Ovary (tissue), 7 donors: ENCODE measurements at regions not wholly inside any gene's neighbourhood (a gene's known extent, or its start where the extent isn't known, plus 50 kb on each side); places are given as distances from the start of the nearest gene placed in this dataset.

Experiments used
- DNase-seq, 5 donors: peaks; one replicate each; pipeline ENCODE4 v3.0.0-alpha.2; 2019 to 2020
- H3K27ac ChIP-seq, 2 donors: fragments of 200-600 bp; one replicate each; pipeline versions ENCODE4 v1.5.1 to v1.8.0; 2019 to 2022
- H3K27me3 ChIP-seq: fragments of 200-600 bp; one replicate; pipeline ENCODE4 v1.8.0; 2022
- H3K36me3 ChIP-seq: fragments of 200-600 bp; sonication (generic); one replicate; pipeline ENCODE4 v1.5.1; 2019
- H3K4me1 ChIP-seq: one replicate; pipeline ENCODE4 v1.8.1; 2013; ENCODE audit warnings: mild to moderate bottlenecking, moderate library complexity; ENCODE audit not compliant: insufficient read depth
- H3K4me3 ChIP-seq: fragments of 200-600 bp; sonication (generic); one replicate; pipeline ENCODE4 v1.5.1; 2017
- H3K9me3 ChIP-seq, 2 donors: fragments of 200-600 bp in 1 of 2; sonication (generic) in 1 of 2; one replicate each; pipeline versions ENCODE4 v1.5.1 to v1.8.1; 2013 to 2019; ENCODE audit warnings: mild to moderate bottlenecking in 1 of 2, moderate library complexity in 1 of 2
- CTCF ChIP-seq, 3 donors: fragments of 450-650 bp in 2 of 3; fragments of 200-600 bp in 1 of 3; IDR thresholded peaks; one replicate each; pipeline versions ENCODE4 v1.5.1 to v1.8.0; 2016 to 2022; ENCODE audit warnings: antibody characterized with exemption in 3 of 3, mild to moderate bottlenecking in 1 of 3
- EP300 ChIP-seq: sonication (generic); formaldehyde crosslinking; IDR thresholded peaks from one replicate; pipeline ENCODE4 v1.6.1; 2017; ENCODE audit warnings: antibody characterized with exemption
- POLR2A ChIP-seq: fragments of 450-650 bp; IDR thresholded peaks from one replicate; pipeline ENCODE4 v1.6.1; 2017; ENCODE audit warnings: antibody characterized with exemption, mild to moderate bottlenecking, moderate library complexity
- WGBS, 3 donors: extraction: QIAGEN DNeasy Blood & Tissue Kit in 1 of 3; methylation state at CpG; one replicate each; pipeline versions ENCODE4 v1.1.5 to v1.1.7; 2013 to 2017; 5-methylcytosine and 5-hydroxymethylcytosine counted together
- intact Hi-C, 4 donors: fragments of 100-400 bp; cut with DNase I; formaldehyde crosslinking; loops; one replicate each; pipeline versions ENCODE4 v1.11.0 to v1.15.1; 2022 to 2023
- donor health status: DM: no; HTN: no; CAD: no; lungs with moderate emphysema.
- donor health status: DM: no; HTN: no; CAD: no.
- donor health status: Bipolar disorder and iron deficiency.
- donor health status: DM: no; HTN: no; CAD: no.
- donor health status: DM: yes; HTN: yes; CAD: no.

GRCh38 chr10:121051171-121051570 lies 200.0 kb downstream of the WDR11 start:
- Histone ChIP-seq H3K9me3 (no peaks in the 10 kb centered on the region), H3K4me1 (no peaks in the 10 kb centered on the region), H3K4me3 (no peak overlapping the region), H3K36me3 (no peaks in the 10 kb centered on the region), H3K27me3 (no peaks in the 10 kb centered on the region), H3K27ac (no peak overlapping the region)
- WGBS, 3 donors = 81 to 93% (median 84%) methylated on average over 3 of the region's 3 CpGs
- intact Hi-C loops = no loop called here
- no peak for DNase-seq
- no peak for TF ChIP-seq EP300
- TF ChIP-seq POLR2A = no peak
- no peak for TF ChIP-seq CTCF (IDR thresholded peaks at IDR 0.05)

DNA sequence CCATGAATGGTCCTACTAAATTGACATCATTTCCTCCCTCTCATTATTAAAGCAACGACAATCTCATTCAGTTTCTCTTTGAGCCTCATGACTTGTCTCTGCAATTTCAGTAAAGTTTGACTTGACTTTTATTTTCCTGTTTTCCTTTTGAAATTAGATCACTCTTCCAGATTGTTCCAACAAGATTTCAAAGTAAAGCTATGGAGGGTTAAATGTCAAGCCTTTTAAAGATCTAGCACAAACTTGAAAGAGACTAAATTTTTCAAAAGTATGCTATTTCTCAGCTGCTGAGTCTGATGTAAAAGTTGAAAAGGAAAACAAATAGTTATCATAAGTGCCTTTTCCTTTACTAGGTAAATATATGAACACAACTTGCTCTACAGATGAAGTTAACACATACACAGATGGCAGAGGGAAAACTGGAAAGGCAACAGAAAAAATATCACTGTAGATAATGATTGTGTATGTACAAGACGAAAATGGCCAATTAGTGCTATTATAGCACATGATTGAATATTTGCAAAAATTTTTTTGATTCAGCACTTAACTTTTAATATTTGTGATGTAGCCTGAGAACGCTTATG lies 200.6 kb downstream of the WDR11 start:
- no peaks in the 10 kb centered on the region for H3K4me1 ChIP-seq
- WGBS, 3 donors = 49 to 63% (median 59%) methylated on average over 3 of the region's 3 CpGs
- no peak for DNase-seq
- H3K36me3 ChIP-seq = no peaks in the 10 kb centered on the region
- no peaks in the 10 kb centered on the region for H3K27me3 ChIP-seq
- TF ChIP-seq EP300 (no peak), POLR2A (no peak), CTCF (IDR thresholded peaks at IDR 0.05) (no peak)
- H3K4me3 ChIP-seq = no peak overlapping the region
- intact Hi-C loops = no loop called here
- H3K27ac ChIP-seq = no peak overlapping the region
- H3K9me3 ChIP-seq = no peaks in the 10 kb centered on the region

DNA sequence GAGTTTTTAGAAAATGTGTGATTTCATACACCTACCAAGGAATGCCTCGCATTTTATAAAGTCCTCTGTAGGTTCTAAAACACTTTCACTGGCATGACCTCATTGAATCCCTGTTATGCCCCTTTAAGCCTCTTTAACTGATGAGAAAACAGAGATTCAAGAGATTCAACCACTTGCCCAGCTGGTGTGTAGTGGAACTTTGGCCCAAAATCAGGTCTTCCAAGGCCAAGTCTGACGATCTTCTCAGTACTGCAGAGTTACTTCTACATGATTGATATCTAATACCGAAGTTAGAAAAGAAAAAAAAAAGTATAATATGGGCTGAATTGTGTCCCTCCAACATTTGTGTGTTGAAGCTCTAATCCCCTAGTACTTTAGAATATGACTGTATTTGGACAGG lies 202.0 kb downstream of the WDR11 start:
- Histone ChIP-seq H3K27ac (no peak overlapping the region), H3K36me3 (no peaks in the 10 kb centered on the region), H3K9me3 (no peaks in the 10 kb centered on the region), H3K27me3 (no peaks in the 10 kb centered on the region), H3K4me3 (no peak overlapping the region), H3K4me1 (no peaks in the 10 kb centered on the region)
- WGBS, 3 donors = 51 to 62% (median 60%) methylated on average over 3 of the region's 3 CpGs
- TF ChIP-seq CTCF (IDR thresholded peaks at IDR 0.05) (no peak), EP300 (no peak), POLR2A (no peak)
- no peak for DNase-seq
- intact Hi-C loops = no loop called here

GRCh38 chr10:121054874-121055273 lies 203.7 kb downstream of the WDR11 start:
- H3K4me3 ChIP-seq = no peak overlapping the region
- H3K36me3 ChIP-seq = no peaks in the 10 kb centered on the region
- 52 to 57% (median 56%) methylated on average over 5 of the region's 5 CpGs for WGBS, 3 donors
- no peak overlapping the region for H3K27ac ChIP-seq
- H3K27me3 ChIP-seq = no peaks in the 10 kb centered on the region
- intact Hi-C loops = no loop called here
- no peak for DNase-seq
- no peak for TF ChIP-seq EP300
- no peaks in the 10 kb centered on the region for H3K9me3 ChIP-seq
- H3K4me1 ChIP-seq = no peaks in the 10 kb centered on the region

- intact Hi-C loops = no loop called here
- Histone ChIP-seq H3K4me1 (no peaks in the 10 kb centered on the region), H3K4me3 (no peak overlapping the region), H3K27me3 (no peaks in the 10 kb centered on the region), H3K27ac (no peak overlapping the region), H3K36me3 (no peaks in the 10 kb centered on the region), H3K9me3 (no peaks in the 10 kb centered on the region)
- DNase-seq = no peak
- 18 to 38% (median 22%) methylated on average over 4 of the region's 4 CpGs for WGBS, 3 donors
- TF ChIP-seq POLR2A (no peak), CTCF (IDR thresholded peaks at IDR 0.05) (no peak), EP300 (no peak)
Observed at GRCh38 chr10:121057269-121057668, 206.1 kb downstream of the WDR11 start.
